DOHH2 (cell line): ENCODE measurements at regions not wholly inside any gene's neighbourhood (a gene's known extent, or its start where the extent isn't known, plus 50 kb on each side); places are given as distances from the start of the nearest gene placed in this dataset.

Experiments
- H3F3A ChIP-seq: fragments of 200-600 bp; sonication (generic), shearing (Covaris generic); 2 replicates; pipeline ENCODE4 v1.6.0; 2016; ENCODE audit warnings: antibody characterized with exemption, mild to moderate bottlenecking; ENCODE audit not compliant: control insufficient read depth, insufficient read depth
- H3K27ac ChIP-seq: fragments of 200-600 bp; sonication (generic); 2 replicates; pipeline ENCODE4 v1.5.1; 2014; ENCODE audit warnings: low read depth, mild to moderate bottlenecking, low read length, moderate library complexity
- H3K27me3 ChIP-seq: fragments of 200-600 bp; sonication (generic); 2 replicates; pipeline ENCODE4 v1.6.1; 2014; ENCODE audit warnings: mild to moderate bottlenecking, low read length, mixed read lengths; ENCODE audit not compliant: control insufficient read depth
- H3K36me3 ChIP-seq: fragments of 200-600 bp; sonication (generic); 2 replicates; pipeline ENCODE4 v1.6.1; 2014; ENCODE audit warnings: mild to moderate bottlenecking, low read length, moderate library complexity, mixed read lengths; ENCODE audit not compliant: control insufficient read depth
- H3K4me1 ChIP-seq: fragments of 200-600 bp; sonication (generic); 2 replicates; pipeline ENCODE4 v1.6.1; 2014; ENCODE audit warnings: mild to moderate bottlenecking, low read length, mixed read lengths; ENCODE audit not compliant: control insufficient read depth
- H3K4me2 ChIP-seq: fragments of 200-600 bp; sonication (generic); 2 replicates; pipeline ENCODE4 v1.6.0; 2014; ENCODE audit warnings: mild to moderate bottlenecking, low read length, moderate library complexity
- H3K4me3 ChIP-seq: fragments of 200-600 bp; sonication (generic); 2 replicates; pipeline ENCODE4 v1.5.1; 2014; ENCODE audit warnings: mild to moderate bottlenecking, low read length, mixed read lengths
- H3K79me2 ChIP-seq: fragments of 200-600 bp; sonication (generic); 2 replicates; pipeline ENCODE4 v1.6.1; 2014; ENCODE audit warnings: mild to moderate bottlenecking, low read length, mixed read lengths; ENCODE audit not compliant: control insufficient read depth
- H3K9me2 ChIP-seq: fragments of 200-600 bp; sonication (generic); replicated peaks from 2 replicates; pipeline ENCODE4 v1.6.1; 2014; ENCODE audit warnings: mild to moderate bottlenecking, low read length, mixed read lengths; ENCODE audit not compliant: control insufficient read depth
- H3K9me3 ChIP-seq: fragments of 200-600 bp; sonication (generic); 2 replicates; pipeline ENCODE4 v1.6.1; 2014; ENCODE audit warnings: antibody characterized with exemption, low read length, mixed read lengths; ENCODE audit not compliant: control insufficient read depth, insufficient read depth
- H4K20me1 ChIP-seq: fragments of 200-600 bp; sonication (generic); 2 replicates; pipeline ENCODE4 v1.6.0; 2014; ENCODE audit warnings: low read depth, mild to moderate bottlenecking, antibody characterized with exemption, low read length, moderate library complexity; ENCODE audit not compliant: control insufficient read depth, insufficient read depth
- CTCF ChIP-seq: fragments of 200-600 bp; sonication (generic); IDR thresholded peaks from one replicate; pipeline ENCODE4 v1.5.1; 2014; ENCODE audit warnings: antibody characterized with exemption, mild to moderate bottlenecking, low read depth, low read length; ENCODE audit not compliant: poor library complexity, severe bottlenecking
- EZH2phosphoT487 ChIP-seq: fragments of 200-600 bp; sonication (generic); IDR thresholded peaks from 2 replicates; pipeline ENCODE4 v1.6.1; 2017; ENCODE audit warnings: borderline replicate concordance, mild to moderate bottlenecking, antibody characterized with exemption, low read length, moderate library complexity, mixed read lengths

- no peak overlapping the region for H3K4me2 ChIP-seq
- H3K4me3 ChIP-seq: no peak overlapping the region
- H3K27me3 ChIP-seq: no peaks in the 10 kb centered on the region; the same call in 1 of the 2 replicates
- H3K79me2 ChIP-seq: no peaks in the 10 kb centered on the region
- H3K27ac ChIP-seq: no peak overlapping the region
- H3K36me3 ChIP-seq: no peaks in the 10 kb centered on the region
- peaks cover 8% of the 10 kb centered on the region for H3K4me1 ChIP-seq
- no peaks in the 10 kb centered on the region for H3K9me3 ChIP-seq
- TF ChIP-seq CTCF (no peak), EZH2phosphoT487 (no peak)
- H3F3A ChIP-seq: 0 out of 2 replicates have a peak, but pooled peaks cover 2% of the 10 kb centered on the region
- no peaks in the 10 kb centered on the region for H4K20me1 ChIP-seq
- no peaks in the 10 kb centered on the region for H3K9me2 ChIP-seq
These were observed 54.3 kb upstream of the ZSWIM6 start for GRCh38 chr5:61277781-61278180.

- H3K27ac ChIP-seq: no peak overlapping the region
- no peak for TF ChIP-seq EZH2phosphoT487
- TF ChIP-seq CTCF: no peak
These were observed 52.3 kb upstream of the ZSWIM6 start for GRCh38 chr5:61279725-61280124.

GRCh38 chr5:61280205-61280604 lies 51.9 kb upstream of the ZSWIM6 start:
- H3K9me2 ChIP-seq: no peaks in the 10 kb centered on the region
- peaks cover 8% of the 10 kb centered on the region for H3K4me1 ChIP-seq

More at GRCh38 chr5:61279725-61280124, 52.3 kb upstream of the ZSWIM6 start:
- Histone ChIP-seq H3K4me1 (peaks cover 8% of the 10 kb centered on the region), H3K36me3 (no peaks in the 10 kb centered on the region), H3K4me2 (no peak overlapping the region), H3K79me2 (no peaks in the 10 kb centered on the region), H3F3A (0 out of 2 replicates have a peak, but pooled peaks cover 2% of the 10 kb centered on the region), H3K9me2 (no peaks in the 10 kb centered on the region), H3K4me3 (no peak overlapping the region), H3K9me3 (no peaks in the 10 kb centered on the region), H3K27me3 (no peaks in the 10 kb centered on the region; the same call in 1 of the 2 replicates), H4K20me1 (no peaks in the 10 kb centered on the region)

More at GRCh38 chr5:61280205-61280604, 51.9 kb upstream of the ZSWIM6 start:
- Histone ChIP-seq H3K27ac (no peak overlapping the region), H3K79me2 (no peaks in the 10 kb centered on the region), H3K36me3 (no peaks in the 10 kb centered on the region), H3F3A (0 out of 2 replicates have a peak, but pooled peaks cover 2% of the 10 kb centered on the region), H3K4me2 (0 out of 2 replicates have a peak overlapping the region, but pooled peaks have one; percentile 6), H4K20me1 (no peaks in the 10 kb centered on the region), H3K27me3 (no peaks in the 10 kb centered on the region; the same call in 1 of the 2 replicates), H3K4me3 (no peak overlapping the region), H3K9me3 (no peaks in the 10 kb centered on the region)
- no peak for TF ChIP-seq EZH2phosphoT487
- no peak for TF ChIP-seq CTCF
